ENCODE measurements at regions not wholly inside any gene's neighbourhood (a gene's known extent, or its start where the extent isn't known, plus 50 kb on each side); places are given as distances from the start of the nearest gene placed in this dataset.

DNA sequence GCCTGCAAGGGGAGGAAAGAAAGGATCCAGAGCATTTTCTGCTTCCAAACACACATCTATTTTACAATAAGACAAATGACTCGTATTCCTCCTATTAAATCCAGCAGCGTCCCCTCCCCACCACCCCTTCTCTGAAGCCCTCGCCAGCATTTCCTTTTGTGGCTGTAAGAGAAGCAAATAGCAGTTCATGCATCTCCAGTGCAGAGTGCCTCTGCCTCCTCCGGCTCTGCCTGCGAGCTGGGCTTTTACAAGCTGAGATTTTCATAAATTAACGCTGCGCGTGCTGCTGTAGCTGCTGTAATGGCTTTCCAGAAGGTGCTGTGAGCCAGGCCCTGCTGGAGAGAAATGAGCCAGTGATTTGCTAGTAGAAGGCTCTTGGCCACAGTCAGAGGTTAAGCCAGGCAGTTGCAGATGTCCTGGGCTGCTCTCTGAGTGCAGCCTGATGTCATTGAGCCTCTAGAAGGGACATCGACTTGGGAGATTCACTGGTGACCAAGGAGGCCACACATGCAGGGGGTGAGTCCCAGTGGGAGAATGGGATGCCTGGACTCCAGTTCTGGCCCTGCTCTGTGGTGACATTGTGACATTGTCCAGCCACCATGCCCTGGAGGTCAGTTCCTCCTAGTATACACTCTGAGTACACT, 134.5 kb upstream of the NAV2 start:
- TF ChIP-seq CTCF (IDR thresholded peaks at IDR 0.05), result no peak

- no peak for TF ChIP-seq CTCF (IDR thresholded peaks at IDR 0.05)
Observed at GRCh38 chr11:19577391-19577975, 135.2 kb upstream of the NAV2 start.

GRCh38 chr11:19576903-19577302, 135.7 kb upstream of the NAV2 start:
- no peak for TF ChIP-seq CTCF (IDR thresholded peaks at IDR 0.05)

- TF ChIP-seq CTCF (IDR thresholded peaks at IDR 0.05), result no peak
Observed at GRCh38 chr11:19576054-19576453, 136.6 kb upstream of the NAV2 start.

- no peak for TF ChIP-seq CTCF (IDR thresholded peaks at IDR 0.05)
Observed at GRCh38 chr11:19574916-19575315, 137.7 kb upstream of the NAV2 start.

DNA sequence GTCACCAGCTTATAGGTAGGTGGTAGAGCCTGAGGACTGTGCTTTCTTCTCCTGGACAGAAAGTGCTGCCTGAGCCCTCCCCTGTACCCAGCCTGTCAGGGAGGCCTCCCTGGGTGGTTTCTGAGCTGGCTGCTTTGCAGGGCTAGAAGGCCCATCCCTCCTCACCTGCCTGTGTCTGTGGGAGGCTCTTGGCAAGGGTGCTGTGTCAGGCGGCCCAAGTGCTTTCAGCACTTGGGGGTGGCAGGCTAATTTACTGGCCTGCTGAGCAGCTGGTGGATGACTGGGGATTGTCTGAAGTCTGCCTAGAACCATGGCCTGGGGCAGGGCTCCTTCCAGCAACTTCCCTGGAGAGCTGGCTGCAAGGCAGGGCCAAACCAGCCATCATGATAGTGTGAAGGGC, 139.0 kb upstream of the NAV2 start:
- no peak for TF ChIP-seq CTCF (IDR thresholded peaks at IDR 0.05)

GRCh38 chr11:19571906-19572305, 140.7 kb upstream of the NAV2 start:
- no peak for TF ChIP-seq CTCF (IDR thresholded peaks at IDR 0.05)

GRCh38 chr11:19570889-19571288, 141.7 kb upstream of the NAV2 start:
- TF ChIP-seq CTCF (IDR thresholded peaks at IDR 0.05), result no peak

All from LNCAP (cell line).